Motor neuron (in vitro differentiated cells): ENCODE measurements at regions not wholly inside any gene's neighbourhood (a gene's known extent, or its start where the extent isn't known, plus 50 kb on each side); places are given as distances from the start of the nearest gene placed in this dataset.
"Not testable (repeated sequence)": the region's sequence is repeated elsewhere in the genome, so short reads cannot be mapped to it uniquely, and the experiment has no call there.

Experiments
- ATAC-seq, 8 experiments: fragments of 200-7000 bp; cut with Tn5 transposase; replicated peaks in 6 of 8; 2 replicates each; pipeline ENCODE4 v1.8.0; 2021; ENCODE audit warnings: mild to moderate bottlenecking in 8 of 8, moderate library complexity in 8 of 8
- H3K27ac ChIP-seq, 2 donors: fragments of 250-450 bp; sonication (Bioruptor Pico); 2 replicates each; pipeline ENCODE4 v1.9.0; 2021; ENCODE audit warnings: antibody characterized with exemption in 2 of 2, mild to moderate bottlenecking in 2 of 2, moderate library complexity in 1 of 2
- H3K4me1 ChIP-seq, 2 donors: fragments of 250-450 bp; sonication (Bioruptor Pico); replicated peaks in 1 of 2; 2 replicates each; pipeline ENCODE4 v1.6.1; 2021; ENCODE audit warnings: antibody characterized with exemption in 2 of 2, mild to moderate bottlenecking in 2 of 2, moderate library complexity in 1 of 2
- H3K4me3 ChIP-seq, 5 donors: fragments of 250-450 bp; sonication (Bioruptor Pico); 2 replicates each; pipeline ENCODE4 v1.9.0; 2021; ENCODE audit warnings: antibody characterized with exemption in 5 of 5, mild to moderate bottlenecking in 5 of 5, moderate library complexity in 4 of 5
- WGBS, 10 experiments: fragments of 450-650 bp; shearing (Covaris generic); methylation state at CpG; one replicate each; pipeline ENCODE4 v1.0.0; 2022; 5-methylcytosine and 5-hydroxymethylcytosine counted together
- in situ Hi-C, 9 experiments: fragments of 400-800 bp; cut with MboI; loops; one replicate each; pipeline ENCODE4 v1.15.0; 2021; ENCODE audit warnings: low sequenced_read_pairs in 9 of 9, low pct_unique_long_range_greater_than_20kb in 2 of 9; ENCODE audit not compliant: unreplicated experiment in 9 of 9

DNA sequence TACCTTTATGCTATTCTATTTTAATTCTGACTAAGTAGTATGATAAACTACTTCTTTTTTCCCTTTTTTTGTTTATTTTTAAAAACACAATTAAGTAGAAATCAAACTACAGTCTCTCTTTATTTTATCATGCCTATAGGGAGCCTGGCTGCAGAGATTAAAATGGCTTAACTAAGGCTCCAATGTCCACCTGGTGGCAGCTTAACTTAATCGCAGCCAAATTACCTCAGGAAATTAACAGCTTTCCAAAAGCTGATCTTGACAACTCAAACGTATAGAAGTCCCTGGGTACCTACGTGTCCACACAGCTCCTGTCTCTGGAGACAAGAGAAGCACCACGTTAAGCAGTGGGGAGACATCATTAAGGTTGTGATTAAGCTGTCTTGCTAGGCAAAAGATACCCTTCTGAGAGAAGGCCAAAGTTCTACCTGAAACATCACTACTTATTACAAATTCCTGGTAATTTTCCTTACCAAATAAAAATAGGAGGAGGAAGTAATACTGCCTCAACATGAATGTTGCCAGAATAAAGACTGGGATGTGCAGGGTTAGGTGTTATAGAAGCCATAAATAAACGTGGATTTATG is 63.2 kb upstream of the SNX19 start:
- peak in 2 of 8 experiments; percentile 23 to 35 for ATAC-seq
- WGBS, 10 experiments = 0 to 38% (median 19%) methylated on average over 1 to 5 of the region's 5 CpGs; no CpG with 5 or more reads in 2 of the 10 experiments
- Histone ChIP-seq H3K4me3 (no peak overlapping the region), H3K4me1 (no peaks in the 10 kb centered on the region), H3K27ac (no peak overlapping the region)
- in situ Hi-C loops = no loop called here

GRCh38 chr11:130980071-130980862 is 64.0 kb upstream of the SNX19 start:
- ATAC-seq = no peak
- Histone ChIP-seq H3K4me1 (no peaks in the 10 kb centered on the region), H3K27ac (no peak overlapping the region), H3K4me3 (no peak overlapping the region)
- in situ Hi-C loops = no loop called here
- 37 to 100% (median 72%) methylated on average over 1 to 4 of the region's 5 CpGs; no CpG with 5 or more reads in 2 of the 10 experiments for WGBS, 10 experiments

DNA sequence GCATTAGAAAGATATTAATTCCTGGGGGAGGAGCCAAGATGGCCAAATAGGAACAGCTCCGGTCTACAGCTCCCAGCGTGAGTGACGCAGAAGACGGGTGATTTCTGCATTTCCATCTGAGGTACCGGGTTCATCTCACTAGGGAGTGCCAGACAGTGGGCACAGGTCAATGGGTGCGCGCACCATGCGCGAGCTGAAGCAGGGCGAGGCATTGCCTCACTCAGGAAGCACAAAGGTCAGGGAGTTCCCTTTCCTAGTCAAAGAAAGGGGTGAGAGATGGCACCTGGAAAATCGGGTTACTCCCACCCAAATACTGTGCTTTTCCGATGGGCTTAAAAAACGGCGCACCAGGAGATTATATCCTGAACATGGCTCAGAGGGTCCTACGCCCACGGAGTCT is 68.0 kb upstream of the SNX19 start:
- 67 to 80% (median 74%) methylated on average over 1 to 5 of the region's 16 CpGs; no CpG with 5 or more reads in 7 of the 10 experiments for WGBS, 10 experiments
- H3K27ac ChIP-seq, ATAC-seq, H3K4me3 ChIP-seq, in situ Hi-C loops, H3K4me1 ChIP-seq: not testable (repeated sequence)

DNA sequence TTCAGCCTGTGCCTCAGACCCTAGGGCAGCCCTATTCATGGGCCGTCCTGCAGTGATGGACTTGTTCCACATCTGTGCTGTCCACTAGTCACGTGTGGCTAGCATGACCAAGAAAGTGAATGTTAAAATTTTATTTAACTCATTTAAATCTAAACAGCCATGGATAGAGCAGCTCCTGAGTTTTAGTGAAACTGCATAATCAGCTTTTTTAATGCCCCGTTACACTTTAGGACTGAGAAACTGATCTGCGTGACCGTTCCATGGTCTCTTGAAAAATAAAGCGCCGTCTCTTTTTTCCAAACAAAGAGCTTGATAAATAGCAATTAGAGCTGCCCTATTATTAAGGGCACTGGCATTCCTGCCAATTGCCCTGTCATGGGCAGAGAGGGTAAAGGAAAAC is 76.5 kb upstream of the SNX19 start:
- 68 to 90% (median 83%) methylated on average over 1 to 7 of the region's 7 CpGs for WGBS, 10 experiments
- H3K4me1 ChIP-seq = no peaks in the 10 kb centered on the region
- no peak overlapping the region for H3K4me3 ChIP-seq
- no peak overlapping the region for H3K27ac ChIP-seq
- no peak for ATAC-seq
- in situ Hi-C loops = no loop called here

DNA sequence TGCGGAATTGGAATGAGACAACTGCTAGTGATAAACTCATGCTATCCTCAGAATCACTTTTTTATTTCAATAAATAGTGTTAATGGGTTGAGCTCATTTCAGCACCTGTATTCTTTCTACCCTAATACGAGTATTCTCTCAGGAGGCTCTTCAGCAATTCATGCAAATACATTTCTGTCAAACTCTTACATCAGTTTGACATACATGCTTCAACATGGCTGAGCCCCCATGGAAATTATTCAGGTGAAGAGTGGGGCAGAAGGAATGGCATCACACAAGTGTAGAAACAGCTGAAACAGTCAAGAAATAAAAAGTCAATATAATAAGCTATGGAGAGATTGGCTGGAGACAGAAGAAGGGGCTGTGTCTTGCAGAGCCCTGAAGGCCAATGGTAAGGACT is 77.8 kb upstream of the SNX19 start:
- in situ Hi-C loops = no loop called here
- ATAC-seq = no peak
- WGBS, 10 experiments = 15 to 100% (median 72%) methylated on average over 1 to 2 of the region's 2 CpGs; no CpG with 5 or more reads in 2 of the 10 experiments
- H3K4me3 ChIP-seq = no peak overlapping the region
- H3K27ac ChIP-seq = no peak overlapping the region
- no peaks in the 10 kb centered on the region for H3K4me1 ChIP-seq

GRCh38 chr11:130995266-130995665 is 79.0 kb upstream of the SNX19 start:
- in situ Hi-C loops = no loop called here
- ATAC-seq = no peak
- Histone ChIP-seq H3K4me3 (no peak overlapping the region), H3K4me1 (no peaks in the 10 kb centered on the region), H3K27ac (no peak overlapping the region)
- 13 to 89% (median 62%) methylated on average over 1 to 2 of the region's 2 CpGs; no CpG with 5 or more reads in 4 of the 10 experiments for WGBS, 10 experiments

GRCh38 chr11:130997278-130997677 is 81.0 kb upstream of the SNX19 start:
- H3K4me3 ChIP-seq = no peak overlapping the region
- in situ Hi-C loops = no loop called here
- ATAC-seq = peak in 5 of 8 experiments; percentile 88 to 96 (median 94)
- no peaks in the 10 kb centered on the region for H3K4me1 ChIP-seq
- no peak overlapping the region for H3K27ac ChIP-seq
- WGBS, 10 experiments = 0 to 44% (median 17%) methylated on average over 1 of the region's 1 CpG; no CpG with 5 or more reads in 3 of the 10 experiments

DNA sequence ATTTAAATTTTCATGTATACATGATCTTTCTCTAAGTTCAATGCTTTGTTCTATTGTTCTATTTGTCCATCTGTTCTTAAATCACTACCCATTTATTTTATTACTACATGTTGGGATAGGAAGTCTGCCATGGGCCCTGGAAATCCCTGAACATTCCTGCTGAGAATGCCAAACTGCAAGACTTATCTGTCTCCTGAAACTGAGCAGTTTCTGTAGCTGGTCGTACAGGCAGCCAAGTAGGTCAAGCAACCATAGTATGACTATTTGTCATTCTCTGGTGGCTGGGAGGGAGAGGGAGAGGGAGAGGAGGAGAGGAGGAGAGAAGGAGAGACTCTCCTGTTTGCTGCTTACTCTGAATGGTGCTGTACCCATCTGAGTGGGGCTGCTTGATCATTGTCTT is 82.8 kb upstream of the SNX19 start:
- Histone ChIP-seq H3K4me1 (no peaks in the 10 kb centered on the region), H3K27ac (no peak overlapping the region), H3K4me3 (no peak overlapping the region)
- no peak for ATAC-seq
- in situ Hi-C loops = no loop called here
- WGBS, 10 experiments = 0 to 83% (median 33%) methylated on average over 1 of the region's 1 CpG; no CpG with 5 or more reads in 3 of the 10 experiments

- in situ Hi-C loops = no loop called here
- 0 to 100% (median 74%) methylated on average over 1 to 3 of the region's 3 CpGs for WGBS, 10 experiments
- H3K4me3 ChIP-seq = no peak overlapping the region
- no peak overlapping the region for H3K27ac ChIP-seq
- peak in 3 of 8 experiments; percentile 8 to 61 (median 41) for ATAC-seq
- H3K4me1 ChIP-seq = no peaks in the 10 kb centered on the region
These were observed 83.9 kb upstream of the SNX19 start for GRCh38 chr11:130999992-131000770.

GRCh38 chr11:131002145-131002544 is 85.9 kb upstream of the SNX19 start:
- in situ Hi-C loops = no loop called here
- Histone ChIP-seq H3K4me1 (no peaks in the 10 kb centered on the region), H3K4me3 (no peak overlapping the region), H3K27ac (no peak overlapping the region)
- no peak for ATAC-seq
- whole genome bisulfite sequencing, 10 experiments = 79 to 100% (median 89%) methylated on average over 1 to 5 of the region's 6 CpGs

DNA sequence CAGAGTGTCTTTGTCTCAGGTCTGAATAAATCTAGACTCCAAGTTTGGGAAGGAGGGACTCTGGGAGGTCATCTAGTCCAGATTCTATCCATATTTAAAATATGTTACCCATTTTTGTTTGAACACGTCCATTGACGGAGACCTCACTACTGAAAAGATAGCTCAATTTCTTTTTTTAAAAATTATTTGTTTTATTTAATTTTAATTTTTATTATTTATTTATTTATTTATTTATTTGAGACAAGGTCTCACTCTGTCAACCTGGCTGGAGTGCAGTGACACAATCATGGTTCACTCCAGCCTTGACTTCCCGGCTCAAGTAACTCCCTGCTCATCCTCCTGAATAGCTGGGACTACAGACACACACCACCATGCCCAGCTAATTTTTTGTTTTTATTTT is 89.5 kb upstream of the SNX19 start:
- H3K4me1 ChIP-seq = no peaks in the 10 kb centered on the region
- in situ Hi-C loops = no loop called here
- H3K27ac ChIP-seq = no peak overlapping the region
- WGBS, 10 experiments = 85 to 100% (median 98%) methylated on average over 1 to 3 of the region's 3 CpGs; no CpG with 5 or more reads in 1 of the 10 experiments
- ATAC-seq = no peak
- H3K4me3 ChIP-seq = no peak overlapping the region

GRCh38 chr11:131025020-131025419 is 108.7 kb upstream of the SNX19 start:
- in situ Hi-C loops = no loop called here
- H3K4me1 ChIP-seq = no peaks in the 10 kb centered on the region
- WGBS, 10 experiments = 0 to 100% (median 47%) methylated on average over 1 of the region's 1 CpG; no CpG with 5 or more reads in 4 of the 10 experiments
- H3K4me3 ChIP-seq = no peak overlapping the region
- no peak overlapping the region for H3K27ac ChIP-seq
- peak in 6 of 8 experiments; percentile 31 to 80 (median 62) for ATAC-seq
